Naive thymus-derived CD4-positive, alpha-beta T cell (primary cell): ENCODE measurements at regions not wholly inside any gene's neighbourhood (a gene's known extent, or its start where the extent isn't known, plus 50 kb on each side); places are given as distances from the start of the nearest gene placed in this dataset.

ENCODE experiments used
- ATAC-seq: fragments of 150-1000 bp; cut with Tn5 transposase; 2 replicates; pipeline ENCODE4 v1.10.0; 2021; ENCODE audit warnings: mild to moderate bottlenecking, moderate library complexity
- CTCF ChIA-PET: fragments of 350-600 bp; sonication (Branson Sonifier 250); formaldehyde crosslinking; loops from one replicate; lab custom pipeline; 2021; ENCODE audit warnings: antibody characterized with exemption; lab: Charles Lee
- POLR2A ChIA-PET: fragments of 350-600 bp; sonication (Branson Sonifier 250); formaldehyde crosslinking; loops from one replicate; lab custom pipeline; 2021; ENCODE audit warnings: antibody characterized with exemption, inconsistent platforms; lab: Charles Lee
- DNase-seq, 9 donors: peaks; one replicate each; pipeline versions ENCODE4 v3.0.0 to v3.0.0-alpha.2; 2020 to 2022; ENCODE audit warnings: mixed read lengths in 1 of 9
- H3K27ac ChIP-seq: one replicate; pipeline ENCODE4 v1.7.0; 2013; ENCODE audit warnings: mild to moderate bottlenecking, low read depth, low read length, moderate library complexity
- H3K27me3 ChIP-seq, 2 donors: one replicate each; pipeline ENCODE4 v1.7.0; 2013; ENCODE audit warnings: low read length in 2 of 2, mild to moderate bottlenecking in 2 of 2, moderate library complexity in 2 of 2; ENCODE audit not compliant: control insufficient read depth in 2 of 2, insufficient read depth in 2 of 2
- H3K36me3 ChIP-seq, 3 experiments: 1 replicate in 2 of 3; 2 replicates in 1 of 3; pipeline ENCODE4 v1.7.0; 2013; ENCODE audit warnings: low read length in 3 of 3, mild to moderate bottlenecking in 3 of 3, moderate library complexity in 1 of 3; ENCODE audit not compliant: insufficient read depth in 3 of 3, control insufficient read depth in 2 of 3
- H3K4me1 ChIP-seq, 2 donors: one replicate each; pipeline ENCODE4 v1.7.0; 2013; ENCODE audit warnings: low read length in 2 of 2, mild to moderate bottlenecking in 2 of 2, moderate library complexity in 1 of 2; ENCODE audit not compliant: control insufficient read depth in 2 of 2, insufficient read depth in 2 of 2
- H3K4me3 ChIP-seq: 2 replicates; pipeline ENCODE4 v1.7.0; 2013; ENCODE audit warnings: mild to moderate bottlenecking, low read length
- H3K9me3 ChIP-seq, 3 experiments: 1 replicate in 2 of 3; 2 replicates in 1 of 3; pipeline ENCODE4 v1.7.0; 2013; ENCODE audit warnings: low read length in 3 of 3; ENCODE audit not compliant: control insufficient read depth in 2 of 3
- H3K27ac Mint-ChIP-seq, 9 donors: one replicate each; pipeline ENCODE4 v1.8.0; 2020 to 2022; ENCODE audit warnings: mixed read lengths in 9 of 9, mild to moderate bottlenecking in 8 of 9, moderate library complexity in 5 of 9, inconsistent platforms in 2 of 9
- H3K27me3 Mint-ChIP-seq, 5 donors: one replicate each; pipeline ENCODE4 v1.8.0; 2021 to 2022; ENCODE audit warnings: mixed read lengths in 5 of 5, mild to moderate bottlenecking in 1 of 5
- H3K36me3 Mint-ChIP-seq, 5 donors: one replicate each; pipeline ENCODE4 v1.8.0; 2020 to 2022; ENCODE audit warnings: mixed read lengths in 5 of 5, mild to moderate bottlenecking in 3 of 5, inconsistent platforms in 1 of 5
- H3K4me1 Mint-ChIP-seq, 7 donors: one replicate each; pipeline ENCODE4 v1.8.0; 2020 to 2022; ENCODE audit warnings: mixed read lengths in 7 of 7, mild to moderate bottlenecking in 3 of 7, inconsistent platforms in 1 of 7
- H3K4me3 Mint-ChIP-seq, 10 donors: one replicate each; pipeline ENCODE4 v1.8.0; 2020 to 2022; ENCODE audit warnings: mild to moderate bottlenecking in 10 of 10, mixed read lengths in 10 of 10, moderate library complexity in 6 of 10, inconsistent platforms in 2 of 10
- H3K9me3 Mint-ChIP-seq, 11 donors: one replicate each; pipeline ENCODE4 v1.8.0; 2020 to 2022; ENCODE audit warnings: mixed read lengths in 11 of 11, mild to moderate bottlenecking in 4 of 11, inconsistent platforms in 1 of 11, moderate library complexity in 1 of 11
- intact Hi-C, 2 donors: fragments of 100-400 bp; cut with micrococcal nuclease; formaldehyde crosslinking; loops; one replicate each; pipeline ENCODE4 v1.15.1; 2023

- no peak for DNase-seq
- no peaks in the 10 kb centered on the region for H3K36me3 Mint-ChIP-seq
- peaks cover 0 to 5% (median 0%) of the 10 kb centered on the region in 5 donors for H3K27me3 Mint-ChIP-seq
These were observed 750.1 kb downstream of the BRD1 start for GRCh38 chr22:49077586-49077985.

GRCh38 chr22:49077036-49077393 is 750.7 kb downstream of the BRD1 start:
- no peaks in the 10 kb centered on the region for H3K9me3 ChIP-seq
- Mint-ChIP-seq H3K27me3 (peaks cover 0 to 5% (median 0%) of the 10 kb centered on the region in 5 donors), H3K36me3 (no peaks in the 10 kb centered on the region), H3K4me3 (no peak overlapping the region), H3K4me1 (no peaks in the 10 kb centered on the region), H3K27ac (no peak overlapping the region), H3K9me3 (no peaks in the 10 kb centered on the region)
- DNase-seq (no peak), ATAC-seq (no peak)
- H3K27ac ChIP-seq = no peak overlapping the region
- no peaks in the 10 kb centered on the region for H3K4me1 ChIP-seq
- no peak overlapping the region for H3K4me3 ChIP-seq
- no peaks in the 10 kb centered on the region for H3K36me3 ChIP-seq
- no peaks in the 10 kb centered on the region for H3K27me3 ChIP-seq
- ChIA-PET POLR2A (no interaction called here), CTCF (no interaction called here)
- intact Hi-C loops = no loop called here

More at GRCh38 chr22:49077586-49077985, 750.1 kb downstream of the BRD1 start:
- intact Hi-C loops = no loop called here
- Mint-ChIP-seq H3K9me3 (no peaks in the 10 kb centered on the region), H3K4me1 (no peaks in the 10 kb centered on the region), H3K4me3 (no peak overlapping the region), H3K27ac (no peak overlapping the region)
- Histone ChIP-seq H3K27ac (no peak overlapping the region), H3K27me3 (no peaks in the 10 kb centered on the region), H3K9me3 (no peaks in the 10 kb centered on the region), H3K4me3 (no peak overlapping the region), H3K4me1 (no peaks in the 10 kb centered on the region), H3K36me3 (no peaks in the 10 kb centered on the region)
- no peak for ATAC-seq
- ChIA-PET POLR2A (no interaction called here), CTCF (no interaction called here)

- Histone ChIP-seq H3K4me3 (no peak overlapping the region), H3K27me3 (no peaks in the 10 kb centered on the region), H3K36me3 (no peaks in the 10 kb centered on the region), H3K9me3 (no peaks in the 10 kb centered on the region), H3K27ac (no peak overlapping the region), H3K4me1 (no peaks in the 10 kb centered on the region)
- H3K9me3 Mint-ChIP-seq = no peaks in the 10 kb centered on the region
- DNase-seq (no peak), ATAC-seq (no peak)
- no peaks in the 10 kb centered on the region for H3K36me3 Mint-ChIP-seq
- CTCF ChIA-PET = no interaction called here
- H3K27ac Mint-ChIP-seq = no peak overlapping the region
- no peak overlapping the region for H3K4me3 Mint-ChIP-seq
- intact Hi-C loops = no loop called here
- H3K27me3 Mint-ChIP-seq = peaks cover 0 to 5% (median 0%) of the 10 kb centered on the region in 5 donors
- POLR2A ChIA-PET = no interaction called here
- H3K4me1 Mint-ChIP-seq = no peaks in the 10 kb centered on the region
These were observed 751.2 kb downstream of the BRD1 start for GRCh38 chr22:49076300-49077035.

GRCh38 chr22:49075150-49075549 is 752.5 kb downstream of the BRD1 start:
- Histone ChIP-seq H3K4me1 (no peaks in the 10 kb centered on the region), H3K27me3 (no peaks in the 10 kb centered on the region), H3K4me3 (no peak overlapping the region), H3K36me3 (no peaks in the 10 kb centered on the region), H3K9me3 (no peaks in the 10 kb centered on the region), H3K27ac (no peak overlapping the region)
- Mint-ChIP-seq H3K9me3 (no peaks in the 10 kb centered on the region), H3K4me3 (no peak overlapping the region), H3K27ac (no peak overlapping the region), H3K36me3 (no peaks in the 10 kb centered on the region), H3K4me1 (peaks cover 0 to 2% (median 0%) of the 10 kb centered on the region in 7 donors), H3K27me3 (peaks cover 0 to 10% (median 4%) of the 10 kb centered on the region in 5 donors)
- no peak for DNase-seq
- ChIA-PET CTCF (no interaction called here), POLR2A (no interaction called here)
- ATAC-seq = no peak
- intact Hi-C loops = no loop called here

- peaks cover 0 to 16% (median 4%) of the 10 kb centered on the region in 5 donors for H3K27me3 Mint-ChIP-seq
- ChIA-PET POLR2A (no interaction called here), CTCF (no interaction called here)
- H3K27ac ChIP-seq = no peak overlapping the region
- DNase-seq (no peak), ATAC-seq (no peak)
- no peak overlapping the region for H3K4me3 Mint-ChIP-seq
- H3K27ac Mint-ChIP-seq = no peak overlapping the region
- H3K36me3 ChIP-seq = no peaks in the 10 kb centered on the region
- H3K4me1 Mint-ChIP-seq = peaks cover 0 to 2% (median 0%) of the 10 kb centered on the region in 7 donors
- no peaks in the 10 kb centered on the region for H3K9me3 Mint-ChIP-seq
- no peaks in the 10 kb centered on the region for H3K9me3 ChIP-seq
- no peak overlapping the region for H3K4me3 ChIP-seq
- intact Hi-C loops = no loop called here
- no peaks in the 10 kb centered on the region for H3K27me3 ChIP-seq
- no peaks in the 10 kb centered on the region for H3K4me1 ChIP-seq
- H3K36me3 Mint-ChIP-seq = no peaks in the 10 kb centered on the region
These were observed 753.7 kb downstream of the BRD1 start for GRCh38 chr22:49073873-49074417.

GRCh38 chr22:49072996-49073645 is 754.6 kb downstream of the BRD1 start:
- Histone ChIP-seq H3K36me3 (no peaks in the 10 kb centered on the region), H3K9me3 (no peaks in the 10 kb centered on the region), H3K4me1 (no peaks in the 10 kb centered on the region), H3K27ac (no peak overlapping the region), H3K27me3 (no peaks in the 10 kb centered on the region), H3K4me3 (no peak overlapping the region)
- POLR2A ChIA-PET = no interaction called here
- CTCF ChIA-PET = no interaction called here
- no peak overlapping the region for H3K27ac Mint-ChIP-seq
- H3K4me1 Mint-ChIP-seq = peaks cover 0 to 2% (median 0%) of the 10 kb centered on the region in 7 donors
- H3K36me3 Mint-ChIP-seq = no peaks in the 10 kb centered on the region
- intact Hi-C loops = no loop called here
- DNase-seq (no peak), ATAC-seq (no peak)
- H3K4me3 Mint-ChIP-seq = no peak overlapping the region
- peaks cover 0 to 18% (median 4%) of the 10 kb centered on the region in 5 donors for H3K27me3 Mint-ChIP-seq
- H3K9me3 Mint-ChIP-seq = no peaks in the 10 kb centered on the region
